Sigmoid colon (tissue), 6 donors: ENCODE measurements at regions not wholly inside any gene's neighbourhood (a gene's known extent, or its start where the extent isn't known, plus 50 kb on each side); places are given as distances from the start of the nearest gene placed in this dataset.

Experiments
- DNase-seq: peaks from one replicate; pipeline ENCODE4 v3.0.0-alpha.2; 2019
- H3K27ac ChIP-seq, 4 donors: fragments of 200-600 bp; sonication (generic); one replicate each; pipeline ENCODE4 v1.5.1; 2016 to 2019; ENCODE audit warnings: mild to moderate bottlenecking in 1 of 4
- H3K27me3 ChIP-seq, 3 donors: fragments of 200-600 bp; sonication (generic); one replicate each; pipeline ENCODE4 v1.5.1; 2019; ENCODE audit warnings: mild to moderate bottlenecking in 1 of 3
- H3K36me3 ChIP-seq, 4 donors: fragments of 200-600 bp; sonication (generic); one replicate each; pipeline ENCODE4 v1.5.1; 2016 to 2019
- H3K4me1 ChIP-seq, 4 donors: fragments of 200-600 bp; sonication (generic); one replicate each; pipeline ENCODE4 v1.5.1; 2017 to 2019
- H3K4me3 ChIP-seq, 4 donors: fragments of 200-600 bp; sonication (generic); one replicate each; pipeline ENCODE4 v1.5.1; 2017 to 2019; ENCODE audit warnings: mild to moderate bottlenecking in 2 of 4, moderate library complexity in 1 of 4
- H3K9me3 ChIP-seq, 4 donors: fragments of 200-600 bp in 3 of 4; sonication (generic) in 3 of 4; one replicate each; pipeline versions ENCODE4 v1.5.1 to v1.6.1; 2013 to 2019
- CTCF ChIP-seq, 4 experiments: fragments of 450-650 bp in 3 of 4; fragments of 200-600 bp in 1 of 4; IDR thresholded peaks; one replicate each; pipeline ENCODE4 v1.5.1; 2016 to 2019; ENCODE audit warnings: antibody characterized with exemption in 4 of 4, mild to moderate bottlenecking in 3 of 4, moderate library complexity in 2 of 4
- EP300 ChIP-seq, 4 donors: sonication (generic); formaldehyde crosslinking; IDR thresholded peaks; one replicate each; pipeline ENCODE4 v1.6.1; 2017; ENCODE audit warnings: antibody characterized with exemption in 4 of 4
- POLR2A ChIP-seq, 2 donors: fragments of 450-650 bp; IDR thresholded peaks; one replicate each; pipeline ENCODE4 v1.6.1; 2016; ENCODE audit warnings: antibody characterized with exemption in 2 of 2, mild to moderate bottlenecking in 2 of 2, moderate library complexity in 2 of 2
- POLR2AphosphoS5 ChIP-seq, 4 donors: sonication (generic); formaldehyde crosslinking; IDR thresholded peaks; one replicate each; pipeline ENCODE4 v1.6.1; 2017; ENCODE audit warnings: antibody characterized with exemption in 4 of 4
- WGBS, 2 donors: extraction: QIAGEN DNeasy Blood & Tissue Kit; methylation state at CpG; one replicate each; pipeline ENCODE4 v1.1.7; 2013; 5-methylcytosine and 5-hydroxymethylcytosine counted together
- intact Hi-C: fragments of 100-400 bp; cut with DNase I; formaldehyde crosslinking; loops from one replicate; pipeline ENCODE4 v1.15.1; 2023
- donor health status: healthy with polysubstance abuse.
- donor health status: healthy.

GRCh38 chrX:3450881-3451570 lies 104.6 kb upstream of the MXRA5 start:
- TF ChIP-seq POLR2A (IDR thresholded peaks at IDR 0.05) (no peak), EP300 (IDR thresholded peaks at IDR 0.05) (no peak), POLR2AphosphoS5 (IDR thresholded peaks at IDR 0.05) (peak in 1 of 4 donors; percentile 11), CTCF (IDR thresholded peaks at IDR 0.05) (no peak)
- H3K27ac ChIP-seq = no peak overlapping the region
- no peak overlapping the region for H3K4me3 ChIP-seq
- H3K9me3 ChIP-seq = no peaks in the 10 kb centered on the region
- WGBS, 2 donors = 46 to 77% methylated on average over 3 of the region's 3 CpGs
- no peak for DNase-seq
- no peaks in the 10 kb centered on the region for H3K36me3 ChIP-seq
- no peaks in the 10 kb centered on the region for H3K27me3 ChIP-seq
- intact Hi-C loops = no loop called here
- no peaks in the 10 kb centered on the region for H3K4me1 ChIP-seq

- intact Hi-C loops = no loop called here
- no peak overlapping the region for H3K27ac ChIP-seq
- WGBS, 2 donors = 59 to 62% methylated on average over 4 of the region's 4 CpGs
Measured at GRCh38 chrX:3449287-3449686, 102.8 kb upstream of the MXRA5 start.

DNA sequence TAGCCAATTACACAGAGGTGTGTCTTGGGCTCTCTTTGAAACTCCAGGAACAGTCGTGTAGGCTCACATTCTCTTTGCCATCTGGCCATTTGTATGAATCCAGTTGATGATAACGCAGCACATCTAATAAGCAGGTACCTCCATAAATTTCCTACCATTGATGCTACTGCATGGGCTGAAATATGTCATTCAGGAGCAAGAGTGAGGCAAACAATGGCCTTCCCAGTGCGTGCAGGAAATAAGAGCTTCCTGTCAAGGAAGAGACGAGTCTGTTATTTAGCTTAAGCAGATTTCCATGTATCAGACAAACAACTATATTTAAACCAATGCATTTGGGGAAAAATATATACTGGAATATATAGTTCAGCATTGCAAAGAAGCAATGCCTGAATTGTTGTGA lies 102.1 kb upstream of the MXRA5 start:
- H3K36me3 ChIP-seq = no peaks in the 10 kb centered on the region
- H3K4me3 ChIP-seq = no peak overlapping the region
- no peaks in the 10 kb centered on the region for H3K27me3 ChIP-seq
- no peak overlapping the region for H3K27ac ChIP-seq
- H3K9me3 ChIP-seq = no peaks in the 10 kb centered on the region
- DNase-seq = no peak
- H3K4me1 ChIP-seq = no peaks in the 10 kb centered on the region
- intact Hi-C loops = no loop called here
- WGBS, 2 donors = 69 to 77% methylated on average over 4 of the region's 4 CpGs
- no peak for TF ChIP-seq POLR2AphosphoS5 (IDR thresholded peaks at IDR 0.05)
- no peak for TF ChIP-seq EP300 (IDR thresholded peaks at IDR 0.05)
- TF ChIP-seq CTCF (IDR thresholded peaks at IDR 0.05) = no peak
- no peak for TF ChIP-seq POLR2A (IDR thresholded peaks at IDR 0.05)

More at GRCh38 chrX:3449287-3449686, 102.8 kb upstream of the MXRA5 start:
- no peak overlapping the region for H3K4me3 ChIP-seq
- TF ChIP-seq POLR2AphosphoS5 (IDR thresholded peaks at IDR 0.05) = peak in 2 of 4 donors; percentile 19 to 23
- TF ChIP-seq CTCF (IDR thresholded peaks at IDR 0.05) = no peak
- H3K9me3 ChIP-seq = no peaks in the 10 kb centered on the region
- H3K36me3 ChIP-seq = no peaks in the 10 kb centered on the region
- H3K27me3 ChIP-seq = no peaks in the 10 kb centered on the region
- no peaks in the 10 kb centered on the region for H3K4me1 ChIP-seq
- DNase-seq = no peak

- Histone ChIP-seq H3K27ac (no peak overlapping the region), H3K4me3 (no peak overlapping the region), H3K27me3 (no peaks in the 10 kb centered on the region), H3K4me1 (no peaks in the 10 kb centered on the region), H3K36me3 (no peaks in the 10 kb centered on the region), H3K9me3 (no peaks in the 10 kb centered on the region)
- TF ChIP-seq EP300 (IDR thresholded peaks at IDR 0.05) (no peak), CTCF (IDR thresholded peaks at IDR 0.05) (no peak), POLR2A (IDR thresholded peaks at IDR 0.05) (no peak), POLR2AphosphoS5 (IDR thresholded peaks at IDR 0.05) (no peak)
- intact Hi-C loops = no loop called here
- no peak for DNase-seq
- WGBS, 2 donors = 79 to 80% methylated on average over 4 of the region's 4 CpGs
Measured at GRCh38 chrX:3445806-3446490, 99.5 kb upstream of the MXRA5 start.
